SU-DHL-6 (cell line): ENCODE measurements at regions not wholly inside any gene's neighbourhood (a gene's known extent, or its start where the extent isn't known, plus 50 kb on each side); places are given as distances from the start of the nearest gene placed in this dataset.

Experiments used
- CTCF ChIP-seq: fragments of 200-600 bp; sonication (generic); IDR thresholded peaks from one replicate; pipeline ENCODE4 v1.5.1; 2017; ENCODE audit warnings: antibody characterized with exemption, mild to moderate bottlenecking, low read length, moderate library complexity; ENCODE audit not compliant: insufficient read depth, poor library complexity, severe bottlenecking
- EZH2phosphoT487 ChIP-seq: fragments of 200-600 bp; sonication (generic), shearing (Covaris generic); conservative IDR thresholded peaks from 2 replicates; pipeline ENCODE4 v1.6.1; 2018; ENCODE audit warnings: mild to moderate bottlenecking, antibody characterized with exemption, low read length, moderate library complexity, mixed read lengths

GRCh38 chr2:67873916-67874315, 188.9 kb downstream of the C1D start:
- no peak for TF ChIP-seq CTCF
- TF ChIP-seq EZH2phosphoT487 = no peak
